ENCODE measurements at regions not wholly inside any gene's neighbourhood (a gene's known extent, or its start where the extent isn't known, plus 50 kb on each side); places are given as distances from the start of the nearest gene placed in this dataset.
"Not testable (repeated sequence)": the region's sequence is repeated elsewhere in the genome, so short reads cannot be mapped to it uniquely, and the experiment has no call there.

DNA sequence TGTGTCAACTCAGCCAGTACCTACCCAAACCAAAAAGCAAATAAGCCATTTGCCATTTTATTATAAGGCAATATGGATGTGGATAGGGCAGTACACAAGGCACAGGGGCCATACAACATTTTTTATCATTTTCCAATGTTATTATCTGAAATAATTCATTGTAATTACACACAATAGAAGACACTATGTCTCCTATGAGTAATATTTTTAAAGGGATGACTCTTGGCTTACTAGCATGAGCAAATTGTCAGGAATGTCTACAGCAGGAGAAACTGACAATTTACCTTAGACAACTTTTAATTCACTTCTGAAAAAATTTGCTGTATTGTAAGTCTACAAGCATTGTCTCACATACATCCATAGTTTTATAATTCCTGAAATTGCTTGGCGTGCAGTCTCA lies 1193.9 kb upstream of the CELF4 start:
- Histone ChIP-seq H3K4me1 (no peaks in the 10 kb centered on the region), H3K4me3 (no peak overlapping the region), H3K9me3 (no peaks in the 10 kb centered on the region; the same call in 1 of the 2 replicates), H3K36me3 (replicated peaks) (no peaks in the 10 kb centered on the region), H3K27me3 (ENCODE audit: low read depth) (no peaks in the 10 kb centered on the region)
- no peak for DNase-seq (ENCODE audit: low spot score in 2 of 2)
- in situ Hi-C loops (cut with MboI; ENCODE audit: low sequenced_read_pairs) = no loop called here

DNA sequence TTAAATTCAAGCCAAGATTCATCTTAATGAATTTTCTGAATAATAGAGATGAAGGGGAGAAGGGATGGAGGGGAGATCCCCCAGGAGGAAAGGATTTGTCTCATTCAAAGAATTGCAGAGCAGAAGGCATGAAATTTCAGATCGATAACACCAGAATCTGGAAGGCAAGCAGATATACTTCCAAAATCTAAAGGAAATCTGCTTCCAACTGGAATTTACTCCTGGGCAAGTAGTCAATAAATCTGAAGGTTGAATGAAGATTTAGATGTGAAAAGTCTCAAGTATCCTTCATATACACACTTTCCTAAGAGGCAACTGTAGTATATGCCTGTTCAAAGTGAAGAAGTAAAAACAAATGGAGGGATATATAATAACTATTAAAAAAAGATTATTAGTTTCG lies 1190.8 kb upstream of the CELF4 start:
- Histone ChIP-seq H3K9me3 (no peaks in the 10 kb centered on the region), H3K4me3 (no peak overlapping the region), H3K4me1 (no peaks in the 10 kb centered on the region), H3K36me3 (replicated peaks) (no peaks in the 10 kb centered on the region), H3K27me3 (ENCODE audit: low read depth) (no peaks in the 10 kb centered on the region)
- no peak for DNase-seq (ENCODE audit: low spot score in 2 of 2)
- in situ Hi-C loops (cut with MboI; ENCODE audit: low sequenced_read_pairs) = no loop called here

DNA sequence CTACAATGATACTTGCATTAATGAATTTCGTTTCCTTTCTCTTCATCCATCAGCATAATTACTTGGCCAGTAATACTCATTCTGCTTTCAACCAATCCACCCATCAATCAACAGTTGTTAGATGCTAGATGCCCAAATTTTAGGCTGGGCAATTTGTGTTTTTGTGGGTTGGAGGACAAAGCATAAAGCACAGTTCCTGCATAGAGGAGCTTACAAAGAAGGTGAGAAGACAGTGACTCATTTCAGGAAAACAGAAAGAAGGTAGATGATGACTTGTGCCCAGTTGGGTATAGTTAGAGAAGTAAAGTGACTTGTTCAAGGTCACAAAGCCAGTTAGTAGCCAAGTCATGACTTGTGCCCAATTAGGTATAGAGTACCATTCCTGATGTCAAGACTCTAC lies 1186.8 kb upstream of the CELF4 start:
- Histone ChIP-seq H3K4me1 (no peaks in the 10 kb centered on the region), H3K9me3 (no peaks in the 10 kb centered on the region), H3K27me3 (ENCODE audit: low read depth) (no peaks in the 10 kb centered on the region), H3K4me3 (no peak overlapping the region), H3K36me3 (replicated peaks) (no peaks in the 10 kb centered on the region)
- DNase-seq (ENCODE audit: low spot score in 2 of 2) = no peak
- in situ Hi-C loops (cut with MboI; ENCODE audit: low sequenced_read_pairs) = no loop called here

DNA sequence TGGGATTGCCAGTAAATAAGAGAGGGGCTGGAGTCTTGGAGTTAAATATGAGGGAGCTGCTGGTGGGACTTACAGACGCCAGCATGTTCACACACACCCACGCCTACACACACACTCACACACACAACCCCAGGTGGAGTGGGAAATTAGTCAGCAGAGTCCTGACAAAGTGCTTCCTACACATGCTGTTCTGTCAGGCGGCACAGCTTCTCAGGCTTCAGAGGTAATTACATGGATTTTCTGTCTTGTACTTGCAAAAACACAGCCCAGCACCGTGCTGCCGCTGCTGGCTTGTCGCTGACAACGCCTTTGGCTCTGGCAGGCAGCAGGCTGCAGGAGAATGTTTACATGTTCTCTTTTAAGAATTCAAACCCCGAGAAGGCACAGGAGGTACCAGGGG lies 1186.3 kb upstream of the CELF4 start:
- Histone ChIP-seq H3K4me1 (no peaks in the 10 kb centered on the region), H3K4me3 (no peak overlapping the region), H3K9me3 (no peaks in the 10 kb centered on the region), H3K36me3 (replicated peaks) (no peaks in the 10 kb centered on the region), H3K27me3 (ENCODE audit: low read depth) (no peaks in the 10 kb centered on the region)
- no peak for DNase-seq (ENCODE audit: low spot score in 2 of 2)
- in situ Hi-C loops (cut with MboI; ENCODE audit: low sequenced_read_pairs) = no loop called here

DNA sequence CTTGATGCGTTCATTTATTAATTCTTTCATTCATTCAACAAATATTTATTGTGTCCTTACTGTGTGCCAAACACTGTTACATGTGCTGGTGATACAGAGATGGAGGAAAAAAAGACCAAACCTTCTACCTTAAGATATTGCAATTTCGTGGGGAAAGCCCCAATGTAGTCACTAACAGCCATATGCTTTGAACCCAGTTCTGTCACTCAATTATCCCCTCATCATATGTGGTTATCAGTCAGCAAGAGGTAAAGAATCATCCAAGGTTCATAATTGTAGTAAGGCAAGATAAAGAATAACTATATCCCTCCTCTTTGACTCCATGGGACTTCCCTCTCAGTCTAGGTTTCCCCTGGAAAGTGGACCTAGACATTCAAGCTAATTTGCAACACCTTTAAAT lies 1185.6 kb upstream of the CELF4 start:
- H3K4me3 ChIP-seq = no peak overlapping the region
- no peaks in the 10 kb centered on the region for H3K4me1 ChIP-seq
- in situ Hi-C loops (cut with MboI; ENCODE audit: low sequenced_read_pairs) = no loop called here
- no peaks in the 10 kb centered on the region for H3K27me3 ChIP-seq (ENCODE audit: low read depth)
- no peak for DNase-seq (ENCODE audit: low spot score in 2 of 2)
- no peaks in the 10 kb centered on the region for H3K36me3 ChIP-seq (replicated peaks)
- no peaks in the 10 kb centered on the region for H3K9me3 ChIP-seq

DNA sequence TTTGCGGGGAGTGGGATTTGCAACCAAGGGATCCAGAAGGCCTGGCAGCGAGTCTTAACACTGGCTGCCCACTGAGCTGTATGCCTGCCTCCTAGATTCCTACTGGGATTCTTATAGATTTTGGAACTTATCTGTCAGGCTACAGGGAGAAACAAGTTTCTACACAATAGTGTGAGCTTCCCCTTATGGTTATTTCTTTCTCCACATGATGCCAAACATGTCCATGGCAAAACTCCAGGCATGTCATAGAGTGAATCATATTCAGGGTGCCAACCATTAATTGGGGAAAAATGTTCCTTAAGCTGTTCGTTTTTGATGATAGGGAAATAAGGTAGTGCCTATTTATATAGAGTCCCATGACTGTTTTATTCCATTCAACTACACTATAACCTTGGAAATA lies 1185.2 kb upstream of the CELF4 start:
- no peak for DNase-seq (ENCODE audit: low spot score in 2 of 2)
- Histone ChIP-seq H3K36me3 (replicated peaks) (no peaks in the 10 kb centered on the region), H3K27me3 (ENCODE audit: low read depth) (no peaks in the 10 kb centered on the region), H3K4me3 (no peak overlapping the region), H3K9me3 (no peaks in the 10 kb centered on the region), H3K4me1 (no peaks in the 10 kb centered on the region)
- in situ Hi-C loops (cut with MboI; ENCODE audit: low sequenced_read_pairs) = no loop called here

DNA sequence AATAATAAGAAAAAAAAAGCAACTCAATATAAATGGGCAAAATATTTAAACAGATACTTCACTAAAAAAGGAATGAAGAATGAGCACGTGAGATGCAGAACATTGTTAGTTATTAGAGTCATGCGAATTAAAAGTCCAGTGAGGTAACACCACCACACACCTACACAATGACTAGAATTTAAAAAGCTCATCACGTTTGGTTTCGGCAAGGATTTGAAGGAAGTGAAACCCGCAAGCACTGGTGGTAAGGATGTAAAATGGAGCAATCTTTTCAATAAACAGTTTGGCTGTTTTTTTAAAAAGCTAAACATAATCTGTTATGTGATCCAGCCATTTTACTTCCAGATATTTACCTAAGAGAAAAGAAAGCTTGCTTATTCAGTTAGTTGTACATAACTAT lies 1181.6 kb upstream of the CELF4 start:
- H3K27me3 ChIP-seq (ENCODE audit: low read depth) = no peaks in the 10 kb centered on the region
- H3K4me1 ChIP-seq = no peaks in the 10 kb centered on the region
- in situ Hi-C loops (cut with MboI; ENCODE audit: low sequenced_read_pairs) = no loop called here
- no peaks in the 10 kb centered on the region for H3K9me3 ChIP-seq
- H3K4me3 ChIP-seq = no peak overlapping the region
- no peak for DNase-seq (ENCODE audit: low spot score in 2 of 2)
- no peaks in the 10 kb centered on the region for H3K36me3 ChIP-seq (replicated peaks)

DNA sequence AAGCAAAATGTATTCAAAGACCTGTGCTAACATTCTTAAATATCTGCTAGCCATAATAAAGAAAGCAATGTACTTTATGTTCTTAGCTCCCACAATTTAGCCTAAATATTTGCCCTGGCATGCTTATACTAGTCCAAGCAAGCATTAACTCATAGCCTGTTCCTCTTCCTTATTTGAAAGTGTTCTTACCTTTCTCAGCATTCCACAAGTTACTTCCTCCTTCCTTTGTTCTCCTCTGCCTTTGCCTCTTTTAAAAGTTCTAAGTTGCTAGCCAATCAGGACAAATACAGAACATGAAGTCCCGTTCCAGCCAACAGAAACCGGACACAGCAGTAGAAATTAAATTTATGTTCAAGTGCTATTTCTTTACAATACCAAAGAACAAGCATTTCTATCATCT lies 1154.6 kb upstream of the CELF4 start:
- H3K4me1 ChIP-seq; DNase-seq (ENCODE audit: low spot score in 2 of 2); H3K36me3 ChIP-seq (replicated peaks); H3K27me3 ChIP-seq (ENCODE audit: low read depth); H3K9me3 ChIP-seq; H3K4me3 ChIP-seq; in situ Hi-C loops (cut with MboI; ENCODE audit: low sequenced_read_pairs): not testable (repeated sequence)

DNA sequence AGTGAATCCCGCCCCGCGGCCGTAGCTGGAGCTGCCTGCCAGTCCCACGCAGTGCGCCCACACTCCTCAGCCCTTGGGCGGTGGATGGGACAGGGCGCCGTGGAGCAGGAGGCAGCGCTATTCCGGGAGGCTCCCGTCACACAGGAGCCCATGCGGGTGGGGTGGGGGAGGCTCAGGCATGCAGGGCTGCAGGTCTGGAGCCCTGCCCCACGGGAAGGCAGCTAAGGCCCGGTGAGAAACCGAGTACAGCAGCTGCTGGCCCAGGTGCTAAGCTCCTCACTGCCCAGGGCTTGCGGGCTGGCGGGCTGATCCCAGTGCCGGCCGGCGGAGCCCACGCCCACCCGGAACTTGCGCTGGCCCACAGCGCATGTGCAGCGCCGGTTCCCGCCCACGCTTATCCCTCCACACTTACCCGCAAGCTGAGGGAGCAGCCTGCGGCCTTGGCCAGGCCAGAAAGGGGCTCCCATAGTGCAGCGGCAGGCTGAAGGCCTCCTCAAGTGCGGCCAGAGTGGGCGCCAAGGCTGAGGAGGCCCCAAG lies 1152.8 kb upstream of the CELF4 start:
- DNase-seq (ENCODE audit: low spot score in 2 of 2) = no peak
- Histone ChIP-seq H3K4me1 (no peaks in the 10 kb centered on the region), H3K27me3 (ENCODE audit: low read depth) (no peaks in the 10 kb centered on the region), H3K36me3 (replicated peaks) (no peaks in the 10 kb centered on the region), H3K9me3 (no peaks in the 10 kb centered on the region), H3K4me3 (no peak overlapping the region)
- in situ Hi-C loops (cut with MboI; ENCODE audit: low sequenced_read_pairs) = no loop called here

DNA sequence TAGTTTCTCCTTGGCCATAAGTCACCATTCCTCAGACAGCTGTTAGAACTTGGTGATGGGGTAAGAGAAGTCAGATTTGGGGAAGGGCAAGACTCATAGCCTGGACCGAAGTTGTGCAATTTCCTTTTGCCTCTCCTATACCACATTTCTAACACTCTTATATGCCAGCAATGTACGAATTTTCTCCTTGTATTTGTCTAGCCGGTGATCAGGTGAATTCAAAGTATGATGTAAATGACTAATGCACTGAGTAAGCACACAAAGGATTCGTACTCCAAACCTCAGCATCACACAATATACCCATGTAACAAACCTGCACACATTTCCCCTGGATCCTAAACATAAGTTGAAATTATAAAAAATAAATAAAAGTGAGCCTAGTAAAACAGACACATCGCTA lies 1143.5 kb upstream of the CELF4 start:
- peaks cover 2% of the 10 kb centered on the region; the same call in 1 of the 2 replicates for H3K9me3 ChIP-seq
- H3K27me3 ChIP-seq (ENCODE audit: low read depth) = no peaks in the 10 kb centered on the region
- H3K4me1 ChIP-seq = no peaks in the 10 kb centered on the region
- H3K4me3 ChIP-seq = no peak overlapping the region
- no peaks in the 10 kb centered on the region for H3K36me3 ChIP-seq (replicated peaks)
- no peak for DNase-seq (ENCODE audit: low spot score in 2 of 2)
- in situ Hi-C loops (cut with MboI; ENCODE audit: low sequenced_read_pairs) = no loop called here

DNA sequence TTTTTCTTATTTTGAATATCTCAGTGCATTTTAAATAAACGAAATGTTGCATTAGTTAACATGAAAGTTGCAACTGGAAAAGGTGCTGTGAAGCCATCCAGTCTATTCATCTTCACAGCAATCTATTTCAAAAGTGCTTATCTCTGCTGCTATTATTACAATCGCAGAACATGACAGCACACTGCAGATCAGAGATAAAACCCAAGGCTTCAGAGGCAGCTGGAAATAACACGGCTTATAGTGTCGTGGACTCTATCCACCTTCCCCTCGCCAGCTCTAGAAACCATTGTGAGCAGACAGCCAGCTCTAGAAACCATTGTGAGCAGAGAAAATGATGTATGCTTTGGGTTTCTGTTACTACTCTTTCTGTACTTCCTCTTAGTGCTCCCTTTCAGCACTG lies 1140.8 kb upstream of the CELF4 start:
- in situ Hi-C loops (cut with MboI; ENCODE audit: low sequenced_read_pairs) = no loop called here
- Histone ChIP-seq H3K27me3 (ENCODE audit: low read depth) (no peaks in the 10 kb centered on the region), H3K36me3 (replicated peaks) (no peaks in the 10 kb centered on the region), H3K9me3 (peaks cover 2% of the 10 kb centered on the region; the same call in 1 of the 2 replicates), H3K4me3 (no peak overlapping the region), H3K4me1 (no peaks in the 10 kb centered on the region)
- no peak for DNase-seq (ENCODE audit: low spot score in 2 of 2)

DNA sequence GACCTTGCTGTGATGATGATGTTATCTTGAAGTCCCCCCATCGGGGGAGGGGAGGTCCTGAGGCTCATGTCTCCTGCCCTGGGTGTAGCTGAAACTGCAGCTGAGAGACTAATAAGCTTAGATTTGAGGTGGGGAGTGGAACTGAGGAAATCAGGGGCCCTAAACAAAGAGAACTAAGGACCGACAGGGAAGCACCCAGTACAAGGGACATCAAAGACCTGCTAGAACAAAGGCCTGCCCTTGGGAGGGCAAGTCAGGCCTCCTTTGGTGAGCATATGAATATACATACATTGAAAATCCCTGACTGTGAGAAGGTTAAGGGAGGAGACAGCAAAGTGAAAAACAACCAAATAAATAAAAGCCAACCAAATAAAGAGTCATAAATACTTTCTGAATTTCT lies 1132.5 kb upstream of the CELF4 start:
- Histone ChIP-seq H3K36me3 (replicated peaks) (no peaks in the 10 kb centered on the region), H3K27me3 (ENCODE audit: low read depth) (no peaks in the 10 kb centered on the region), H3K4me3 (no peak overlapping the region), H3K4me1 (peaks cover 18% of the 10 kb centered on the region), H3K9me3 (no peaks in the 10 kb centered on the region; the same call in 1 of the 2 replicates)
- no peak for DNase-seq (ENCODE audit: low spot score in 2 of 2)
- in situ Hi-C loops (cut with MboI; ENCODE audit: low sequenced_read_pairs) = no loop called here

DNA sequence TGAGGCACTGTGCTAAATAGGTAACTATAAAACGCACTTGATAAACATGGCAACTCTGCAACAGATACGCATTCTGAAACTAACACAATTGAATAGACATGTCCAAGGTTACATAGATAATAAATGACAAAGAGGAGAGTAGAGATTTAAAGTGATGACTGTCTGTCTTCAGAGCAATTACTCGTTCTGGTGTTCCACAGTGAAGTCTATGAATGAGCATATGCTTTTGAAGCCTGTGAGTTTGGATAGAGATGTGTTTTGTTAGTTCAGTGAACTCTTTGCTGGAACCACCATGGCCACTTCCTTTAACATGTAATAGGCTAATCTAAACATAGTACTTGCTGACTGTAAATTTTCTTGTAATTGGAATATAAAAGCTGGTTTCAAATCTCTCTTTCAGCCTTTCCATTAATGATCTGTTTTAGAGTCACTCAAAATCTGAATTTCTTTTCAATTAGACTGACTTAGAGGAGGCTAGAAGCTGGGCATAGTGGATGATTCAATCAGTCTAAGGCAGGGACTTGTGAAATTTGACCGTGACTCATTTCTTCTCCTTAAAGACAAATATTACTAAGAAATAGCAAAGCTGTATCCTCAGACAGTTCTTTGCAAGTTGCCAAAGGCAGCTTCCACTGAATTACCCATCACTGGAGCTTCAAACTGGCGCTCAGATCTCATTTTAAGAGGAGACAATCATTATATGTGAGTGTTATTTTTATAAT lies 1130.1 kb upstream of the CELF4 start:
- no peak for DNase-seq (ENCODE audit: low spot score in 2 of 2)
- in situ Hi-C loops (cut with MboI; ENCODE audit: low sequenced_read_pairs) = no loop called here
- Histone ChIP-seq H3K4me3 (no peak overlapping the region), H3K9me3 (no peaks in the 10 kb centered on the region; the same call in 1 of the 2 replicates), H3K27me3 (ENCODE audit: low read depth) (no peaks in the 10 kb centered on the region), H3K36me3 (replicated peaks) (no peaks in the 10 kb centered on the region), H3K4me1 (peaks cover 17% of the 10 kb centered on the region)

DNA sequence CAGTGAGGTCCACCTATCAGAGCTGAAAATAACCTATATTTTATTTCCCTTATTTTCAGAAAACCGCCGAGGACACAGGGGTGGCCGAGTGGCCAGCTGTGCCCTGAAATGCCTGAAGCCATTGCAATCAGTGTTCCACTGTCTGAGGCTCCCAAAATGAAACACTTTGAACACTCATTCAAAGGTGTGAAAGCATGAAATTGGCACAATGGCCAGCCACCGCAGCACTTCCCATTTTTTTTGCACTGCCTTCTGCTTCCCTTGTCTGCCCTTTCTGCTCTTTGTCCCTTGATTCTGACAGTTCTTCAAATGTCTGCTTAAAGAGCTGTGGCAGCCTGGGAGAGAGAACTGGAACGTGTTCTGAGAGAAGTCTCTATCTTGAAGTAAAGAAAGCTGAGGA lies 1127.5 kb upstream of the CELF4 start:
- Histone ChIP-seq H3K27me3 (ENCODE audit: low read depth) (no peaks in the 10 kb centered on the region), H3K4me3 (no peak overlapping the region), H3K36me3 (replicated peaks) (no peaks in the 10 kb centered on the region), H3K4me1 (peaks cover 7% of the 10 kb centered on the region; the same call in 1 of the 2 replicates), H3K9me3 (no peaks in the 10 kb centered on the region; the same call in 1 of the 2 replicates)
- in situ Hi-C loops (cut with MboI; ENCODE audit: low sequenced_read_pairs) = no loop called here
- DNase-seq (ENCODE audit: low spot score in 2 of 2) = no peak

DNA sequence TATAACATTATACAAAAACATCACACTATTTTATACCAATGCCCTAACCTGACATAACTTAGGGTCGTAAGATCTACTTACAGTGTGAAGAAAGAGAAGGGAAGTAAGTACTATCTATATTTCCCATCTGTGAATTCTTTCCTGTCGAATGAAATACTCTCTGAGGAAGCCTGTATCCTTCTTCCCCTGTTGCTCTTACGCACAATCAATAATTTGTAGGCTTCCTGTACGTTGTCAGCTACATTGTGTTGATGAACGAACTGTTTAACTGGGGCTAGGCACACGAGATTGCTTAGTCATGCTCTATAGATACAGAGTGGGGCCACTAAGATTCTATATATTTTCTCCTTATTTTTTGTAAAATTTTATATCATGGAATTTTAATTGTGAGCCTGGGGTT lies 1125.0 kb upstream of the CELF4 start:
- DNase-seq (ENCODE audit: low spot score in 2 of 2) = no peak
- H3K4me3 ChIP-seq = no peak overlapping the region

More for the DNA sequence above, 1125.0 kb upstream of the CELF4 start:
- Histone ChIP-seq H3K27me3 (ENCODE audit: low read depth) (no peaks in the 10 kb centered on the region), H3K4me1 (no peaks in the 10 kb centered on the region), H3K9me3 (no peaks in the 10 kb centered on the region; the same call in 1 of the 2 replicates), H3K36me3 (replicated peaks) (no peaks in the 10 kb centered on the region)
- in situ Hi-C loops (cut with MboI; ENCODE audit: low sequenced_read_pairs) = no loop called here
